SK-N-MC (cell line): ENCODE measurements at regions not wholly inside any gene's neighbourhood (a gene's known extent, or its start where the extent isn't known, plus 50 kb on each side); places are given as distances from the start of the nearest gene placed in this dataset.

Experiments
- EZH2 ChIP-seq: fragments of 200-600 bp; sonication (generic); IDR thresholded peaks from one replicate; pipeline ENCODE4 v1.6.1; 2017; ENCODE audit warnings: antibody characterized with exemption
- POLR2AphosphoS5 ChIP-seq: IDR thresholded peaks from 2 replicates; pipeline ENCODE4 v1.6.1; 2012; ENCODE audit warnings: mild to moderate bottlenecking, low read depth, low read length, borderline replicate concordance

DNA sequence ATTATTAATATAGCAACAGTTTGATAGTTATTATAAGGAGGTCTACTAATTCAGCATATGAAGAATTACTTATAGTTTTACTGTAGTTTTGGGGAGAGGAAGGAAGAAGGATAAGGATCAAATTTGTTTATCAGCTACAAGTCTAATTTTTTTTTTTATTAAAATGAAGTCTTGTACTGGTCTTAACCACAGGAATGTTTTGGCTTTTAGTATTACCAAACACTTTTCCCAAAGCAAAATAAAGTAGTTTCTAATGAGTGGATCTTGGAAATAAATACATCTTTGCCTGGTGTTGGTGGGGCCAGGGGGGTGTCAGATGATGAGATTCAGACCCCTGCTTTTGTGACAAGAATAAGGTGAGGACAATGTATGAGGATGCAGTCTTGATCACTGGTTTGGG is 57.2 kb upstream of the ZDHHC17 start:
- TF ChIP-seq POLR2AphosphoS5 (no peak), EZH2 (no peak)
